Ishikawa (cell line): ENCODE measurements at regions not wholly inside any gene's neighbourhood (a gene's known extent, or its start where the extent isn't known, plus 50 kb on each side); places are given as distances from the start of the nearest gene placed in this dataset.

Experiments
- CEBPB ChIP-seq: IDR thresholded peaks from 2 replicates; pipeline ENCODE4 v1.6.1; 2012
- CREB1 ChIP-seq: IDR thresholded peaks from 2 replicates; pipeline ENCODE4 v1.6.1; 2012; ENCODE audit warnings: low read depth
- EP300 ChIP-seq: IDR thresholded peaks from 2 replicates; pipeline ENCODE4 v1.6.1; 2012; ENCODE audit warnings: borderline replicate concordance
- FOXM1 ChIP-seq: IDR thresholded peaks from 2 replicates; pipeline ENCODE4 v1.6.1; 2012; ENCODE audit warnings: low read depth, borderline replicate concordance
- NFIC ChIP-seq: IDR thresholded peaks from 2 replicates; pipeline ENCODE4 v1.6.1; 2012
- RAD21 ChIP-seq: IDR thresholded peaks from 2 replicates; pipeline ENCODE4 v1.6.1; 2012; ENCODE audit warnings: low read depth
- TAF1 ChIP-seq: IDR thresholded peaks from 2 replicates; pipeline ENCODE4 v1.6.1; 2012; ENCODE audit warnings: low read depth, mild to moderate bottlenecking
- TCF12 ChIP-seq: IDR thresholded peaks from 2 replicates; pipeline ENCODE4 v1.6.1; 2012; ENCODE audit warnings: low read depth
- TEAD4 ChIP-seq: IDR thresholded peaks from 2 replicates; pipeline ENCODE4 v1.6.1; 2012
- YY1 ChIP-seq: IDR thresholded peaks from 2 replicates; pipeline ENCODE4 v1.6.1; 2012; ENCODE audit warnings: low read depth
- ZBTB7A ChIP-seq: IDR thresholded peaks from 2 replicates; pipeline ENCODE4 v1.6.1; 2012; ENCODE audit warnings: low read depth
- TF ChIP-seq, protein P1 (sequence below): IDR thresholded peaks from 2 replicates; pipeline ENCODE4 v1.6.1; 2012
- TF ChIP-seq, protein P2 (sequence below): IDR thresholded peaks from 2 replicates; pipeline ENCODE4 v1.6.1; 2012; ENCODE audit warnings: low read depth, mild to moderate bottlenecking
- TF ChIP-seq, protein P3 (sequence below): IDR thresholded peaks from 2 replicates; pipeline ENCODE4 v1.6.1; 2012

DNA sequence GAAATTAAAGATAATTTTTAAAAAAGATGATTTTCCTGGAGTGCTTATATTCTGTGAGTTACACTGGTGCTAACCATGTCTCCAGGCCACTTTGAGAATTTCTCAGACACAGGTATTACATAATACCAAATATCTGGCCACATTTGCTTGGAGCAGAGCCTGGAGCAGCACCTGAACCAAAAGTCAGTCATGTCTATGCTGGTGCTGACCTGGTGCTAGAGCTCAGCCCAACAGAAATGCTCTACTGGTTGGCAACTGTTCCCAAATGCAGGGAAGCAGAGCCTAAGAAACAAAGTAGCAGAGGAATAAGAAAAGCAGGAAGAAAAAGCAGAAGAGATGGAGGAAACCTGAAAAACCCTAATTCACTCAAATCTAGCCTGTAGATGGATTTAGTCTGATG lies 135.7 kb upstream of the SLC7A14 start:
- TF ChIP-seq, protein P1, sequence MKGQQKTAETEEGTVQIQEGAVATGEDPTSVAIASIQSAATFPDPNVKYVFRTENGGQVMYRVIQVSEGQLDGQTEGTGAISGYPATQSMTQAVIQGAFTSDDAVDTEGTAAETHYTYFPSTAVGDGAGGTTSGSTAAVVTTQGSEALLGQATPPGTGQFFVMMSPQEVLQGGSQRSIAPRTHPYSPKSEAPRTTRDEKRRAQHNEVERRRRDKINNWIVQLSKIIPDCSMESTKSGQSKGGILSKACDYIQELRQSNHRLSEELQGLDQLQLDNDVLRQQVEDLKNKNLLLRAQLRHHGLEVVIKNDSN = no peak
- TF ChIP-seq NFIC (no peak), RAD21 (no peak), EP300 (no peak), TCF12 (no peak), FOXM1 (no peak), CEBPB (no peak), TAF1 (no peak), YY1 (no peak), TEAD4 (no peak), CREB1 (no peak)
- TF ChIP-seq, protein P2, sequence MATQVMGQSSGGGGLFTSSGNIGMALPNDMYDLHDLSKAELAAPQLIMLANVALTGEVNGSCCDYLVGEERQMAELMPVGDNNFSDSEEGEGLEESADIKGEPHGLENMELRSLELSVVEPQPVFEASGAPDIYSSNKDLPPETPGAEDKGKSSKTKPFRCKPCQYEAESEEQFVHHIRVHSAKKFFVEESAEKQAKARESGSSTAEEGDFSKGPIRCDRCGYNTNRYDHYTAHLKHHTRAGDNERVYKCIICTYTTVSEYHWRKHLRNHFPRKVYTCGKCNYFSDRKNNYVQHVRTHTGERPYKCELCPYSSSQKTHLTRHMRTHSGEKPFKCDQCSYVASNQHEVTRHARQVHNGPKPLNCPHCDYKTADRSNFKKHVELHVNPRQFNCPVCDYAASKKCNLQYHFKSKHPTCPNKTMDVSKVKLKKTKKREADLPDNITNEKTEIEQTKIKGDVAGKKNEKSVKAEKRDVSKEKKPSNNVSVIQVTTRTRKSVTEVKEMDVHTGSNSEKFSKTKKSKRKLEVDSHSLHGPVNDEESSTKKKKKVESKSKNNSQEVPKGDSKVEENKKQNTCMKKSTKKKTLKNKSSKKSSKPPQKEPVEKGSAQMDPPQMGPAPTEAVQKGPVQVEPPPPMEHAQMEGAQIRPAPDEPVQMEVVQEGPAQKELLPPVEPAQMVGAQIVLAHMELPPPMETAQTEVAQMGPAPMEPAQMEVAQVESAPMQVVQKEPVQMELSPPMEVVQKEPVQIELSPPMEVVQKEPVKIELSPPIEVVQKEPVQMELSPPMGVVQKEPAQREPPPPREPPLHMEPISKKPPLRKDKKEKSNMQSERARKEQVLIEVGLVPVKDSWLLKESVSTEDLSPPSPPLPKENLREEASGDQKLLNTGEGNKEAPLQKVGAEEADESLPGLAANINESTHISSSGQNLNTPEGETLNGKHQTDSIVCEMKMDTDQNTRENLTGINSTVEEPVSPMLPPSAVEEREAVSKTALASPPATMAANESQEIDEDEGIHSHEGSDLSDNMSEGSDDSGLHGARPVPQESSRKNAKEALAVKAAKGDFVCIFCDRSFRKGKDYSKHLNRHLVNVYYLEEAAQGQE = no peak
- TF ChIP-seq, protein P3, sequence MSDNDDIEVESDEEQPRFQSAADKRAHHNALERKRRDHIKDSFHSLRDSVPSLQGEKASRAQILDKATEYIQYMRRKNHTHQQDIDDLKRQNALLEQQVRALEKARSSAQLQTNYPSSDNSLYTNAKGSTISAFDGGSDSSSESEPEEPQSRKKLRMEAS = no peak

DNA sequence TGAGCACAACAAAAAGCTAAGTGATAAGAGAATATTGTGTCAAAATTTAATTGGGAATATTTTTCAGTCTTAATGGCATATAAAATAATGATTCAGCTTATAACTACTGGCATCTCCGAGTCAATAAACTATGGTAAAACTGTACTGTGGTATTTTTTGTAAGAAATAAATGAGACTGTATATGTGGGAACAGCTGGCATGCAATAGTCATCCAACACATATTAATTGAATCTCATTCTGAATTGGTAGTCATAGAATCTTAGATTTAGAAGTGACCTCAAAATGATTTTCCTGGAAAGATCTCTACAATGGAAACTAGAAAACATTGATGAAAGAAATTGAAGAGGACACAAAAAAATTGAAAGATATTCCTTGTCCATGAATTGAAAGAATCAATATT lies 133.4 kb upstream of the SLC7A14 start:
- no peak for TF ChIP-seq TEAD4
- no peak for TF ChIP-seq EP300

DNA sequence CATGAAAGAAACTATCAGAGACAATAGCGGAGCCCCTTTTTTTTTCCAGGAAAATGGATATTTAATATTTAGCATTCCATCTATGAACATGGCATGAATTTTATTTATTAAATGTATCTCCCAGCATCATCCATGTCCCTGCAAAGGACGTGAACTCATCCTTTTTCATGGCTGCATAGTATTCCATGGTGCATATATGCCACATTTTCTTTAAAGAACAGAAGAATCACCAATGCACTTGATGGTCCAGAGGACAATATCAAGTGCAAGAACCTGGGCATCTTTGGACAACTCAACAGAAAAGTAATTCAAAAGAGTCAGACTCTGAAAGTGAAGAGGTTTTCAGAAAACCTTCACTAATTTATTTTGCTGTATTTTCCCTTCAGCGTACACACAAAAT lies 133.0 kb upstream of the SLC7A14 start:
- TF ChIP-seq, protein P2 = no peak

DNA sequence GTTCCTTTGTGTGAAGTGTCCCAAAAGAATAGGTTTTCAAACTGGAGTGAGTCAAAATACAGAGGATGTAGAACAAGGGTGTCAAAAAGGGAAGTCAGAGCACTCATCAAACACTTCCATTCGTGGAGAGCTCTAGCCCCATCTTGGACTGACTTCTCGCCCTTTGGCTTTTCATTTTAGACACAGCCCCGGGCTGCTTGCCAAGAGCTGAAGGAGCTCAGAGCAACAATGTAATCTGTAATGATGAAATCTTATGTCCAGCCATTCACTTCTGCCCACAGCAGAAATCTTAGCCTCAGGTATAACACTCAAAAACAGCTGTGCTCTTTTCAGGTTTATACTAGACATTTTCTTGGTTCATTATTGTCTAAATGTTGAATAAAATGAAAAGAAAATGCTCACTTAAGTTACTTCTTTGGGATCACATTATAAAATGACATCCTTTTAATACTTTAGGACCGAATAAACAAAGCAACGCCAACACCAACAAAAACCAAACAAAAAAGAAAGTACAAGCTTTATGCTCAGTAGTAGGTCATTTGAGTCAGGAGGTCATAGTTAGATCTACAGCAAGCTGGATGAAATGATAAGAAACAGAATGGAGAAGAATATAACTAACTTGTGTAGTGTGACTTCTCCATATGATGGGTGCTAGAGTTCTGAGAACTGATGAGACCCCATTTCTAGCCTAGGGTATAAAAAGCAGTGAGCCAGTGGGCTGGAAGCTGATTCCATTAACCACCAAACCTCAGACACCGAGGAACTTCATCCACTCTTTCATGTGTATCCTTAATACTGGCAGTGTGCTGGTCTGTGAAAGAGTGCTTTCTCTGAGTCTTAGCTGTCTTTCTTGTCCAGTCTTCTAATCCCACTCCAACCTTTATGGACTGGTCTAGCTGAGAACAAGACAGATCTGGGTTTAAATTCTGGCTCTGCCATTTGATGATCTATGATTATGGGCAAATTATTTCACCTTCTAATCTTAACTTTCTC lies 131.8 kb upstream of the SLC7A14 start:
- TF ChIP-seq NFIC (no peak), RAD21 (no peak), TAF1 (no peak), CREB1 (no peak), ZBTB7A (no peak)
- TF ChIP-seq, protein P1 = no peak
- TF ChIP-seq, protein P2 = no peak
- TF ChIP-seq, protein P3 = no peak

DNA sequence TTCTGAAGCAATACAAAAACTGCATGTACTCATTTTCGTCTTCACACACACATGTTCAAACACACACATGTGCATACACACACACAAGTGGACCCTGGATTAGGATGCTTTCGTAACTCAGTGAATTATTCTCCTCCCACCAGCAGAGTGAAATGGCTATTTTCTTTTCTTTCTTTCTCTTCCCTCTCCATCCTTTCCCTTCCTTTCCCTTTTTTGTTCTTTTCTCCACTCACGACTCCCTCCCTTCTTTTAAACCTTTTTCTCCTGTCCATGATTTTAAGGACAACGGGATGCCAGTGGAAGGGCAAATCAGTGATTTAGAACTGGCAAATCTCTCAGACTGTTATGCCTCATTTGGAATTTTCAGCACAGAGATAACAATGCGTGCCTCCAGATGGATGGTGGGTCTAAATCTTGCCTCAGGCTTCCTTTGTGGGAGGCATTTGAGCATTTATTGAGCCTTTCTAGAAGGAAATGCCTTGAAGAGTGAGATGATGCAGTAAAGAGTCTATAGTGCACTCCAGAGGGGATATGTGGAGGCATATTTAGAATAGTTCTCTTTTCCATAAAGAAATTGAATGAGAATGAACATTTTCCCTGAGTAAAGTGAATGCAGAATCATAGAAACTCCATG lies 130.4 kb upstream of the SLC7A14 start:
- TF ChIP-seq, protein P3 = no peak
- TF ChIP-seq RAD21 = no peak
- TF ChIP-seq TCF12 = no peak
- TF ChIP-seq TAF1 = no peak
- no peak for TF ChIP-seq NFIC
- TF ChIP-seq CEBPB = no peak
- TF ChIP-seq CREB1 = no peak
- TF ChIP-seq, protein P2 = no peak
- no peak for TF ChIP-seq EP300
- TF ChIP-seq, protein P1 = no peak
- no peak for TF ChIP-seq YY1
- TF ChIP-seq TEAD4 = no peak
